ENCODE measurements at regions not wholly inside any gene's neighbourhood (a gene's known extent, or its start where the extent isn't known, plus 50 kb on each side); places are given as distances from the start of the nearest gene placed in this dataset.
A peak's percentile ranks its signal among the peaks of the same experiment; 100 is the strongest.

DNA sequence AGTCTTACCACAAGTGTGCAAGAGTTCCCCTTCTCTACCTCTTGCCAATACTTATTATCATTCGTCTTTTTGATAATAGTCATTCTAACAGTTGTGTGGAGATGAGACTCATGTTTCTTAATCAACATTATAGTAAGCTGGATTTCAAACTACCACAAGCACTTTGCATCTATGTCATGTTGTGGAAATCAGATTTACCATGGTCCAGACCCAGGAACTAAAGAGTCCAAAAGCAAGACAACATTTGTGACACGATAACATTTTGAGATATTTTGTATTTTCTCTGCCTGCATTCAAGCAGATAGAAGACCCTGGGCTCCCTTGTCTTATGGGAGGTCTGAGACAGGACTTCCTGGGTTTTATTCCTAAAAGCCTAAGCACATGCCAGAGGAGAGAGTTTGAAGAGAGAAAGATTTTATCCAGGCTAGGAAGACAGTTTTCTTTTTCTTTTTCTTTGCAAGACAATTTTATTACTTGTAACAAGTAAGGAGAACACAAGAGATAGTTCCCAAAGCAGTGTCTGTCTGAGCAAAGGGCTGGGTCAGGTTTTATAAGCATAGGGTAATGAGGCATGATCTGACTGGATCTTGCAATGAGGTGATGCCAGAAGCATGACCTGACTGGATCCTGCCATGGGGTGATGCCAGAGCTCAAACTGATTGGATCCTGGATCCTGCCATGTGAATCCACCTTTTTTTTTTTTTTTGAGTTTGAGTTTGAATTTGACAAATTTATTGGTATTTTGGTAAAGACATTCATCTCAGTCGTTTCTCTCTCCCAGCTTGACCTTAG is 180.5 kb upstream of the HMGA2 start (continued):
- TF ChIP-seq TEAD2 (tag; IDR thresholded peaks at IDR 0.05) (no peak), MTF1 (CRISPR knock-in tag; IDR thresholded peaks at IDR 0.05; ENCODE audit: borderline replicate concordance) (no peak), TOE1 (IDR thresholded peaks at IDR 0.05; ENCODE audit: borderline replicate concordance) (no peak), TOE1 (CRISPR knock-in tag; IDR thresholded peaks at IDR 0.05; ENCODE audit: borderline replicate concordance, low read depth) (no peak), ZNF274 (IDR thresholded peaks at IDR 0.05; ENCODE audit: borderline replicate concordance, low read depth, low read length) (no peak), ARID1B (IDR thresholded peaks at IDR 0.05) (no peak), BRD4 (IDR thresholded peaks at IDR 0.05) (no peak; the same call in 1 of the 2 replicates), WHSC1 (IDR thresholded peaks at IDR 0.05; ENCODE audit: low read length) (no peak), IRF2 (CRISPR knock-in tag; IDR thresholded peaks at IDR 0.05) (no peak), MCM2 (IDR thresholded peaks at IDR 0.05; ENCODE audit: low read depth) (no peak), JUND (IDR thresholded peaks at IDR 0.05; ENCODE audit: borderline replicate concordance, low read depth, low read length) (no peak), JUND (tag; IDR thresholded peaks at IDR 0.05; ENCODE audit: borderline replicate concordance, low read depth, low read length) (no peak), ZNF695 (CRISPR knock-in tag; IDR thresholded peaks at IDR 0.05) (peak; percentile 5; the same call in 1 of the 2 replicates), JUN (IDR thresholded peaks at IDR 0.05; ENCODE audit: borderline replicate concordance, low read depth, low read length) (no peak), JUN (CRISPR knock-in tag; IDR thresholded peaks at IDR 0.05; ENCODE audit: borderline replicate concordance) (no peak), ZNF766 (CRISPR knock-in tag; conservative IDR thresholded peaks at IDR 0.05) (no peak; the same call in 1 of the 2 replicates), DIDO1 (tag; IDR thresholded peaks at IDR 0.05; ENCODE audit: low read depth) (no peak), MEF2D (tag; conservative IDR thresholded peaks at IDR 0.05; ENCODE audit: low read depth) (no peak), RNF2 (IDR thresholded peaks at IDR 0.05) (no peak), TCFL5 (CRISPR knock-in tag; conservative IDR thresholded peaks at IDR 0.05) (no peak)
- TF ChIP-seq, protein P1, sequence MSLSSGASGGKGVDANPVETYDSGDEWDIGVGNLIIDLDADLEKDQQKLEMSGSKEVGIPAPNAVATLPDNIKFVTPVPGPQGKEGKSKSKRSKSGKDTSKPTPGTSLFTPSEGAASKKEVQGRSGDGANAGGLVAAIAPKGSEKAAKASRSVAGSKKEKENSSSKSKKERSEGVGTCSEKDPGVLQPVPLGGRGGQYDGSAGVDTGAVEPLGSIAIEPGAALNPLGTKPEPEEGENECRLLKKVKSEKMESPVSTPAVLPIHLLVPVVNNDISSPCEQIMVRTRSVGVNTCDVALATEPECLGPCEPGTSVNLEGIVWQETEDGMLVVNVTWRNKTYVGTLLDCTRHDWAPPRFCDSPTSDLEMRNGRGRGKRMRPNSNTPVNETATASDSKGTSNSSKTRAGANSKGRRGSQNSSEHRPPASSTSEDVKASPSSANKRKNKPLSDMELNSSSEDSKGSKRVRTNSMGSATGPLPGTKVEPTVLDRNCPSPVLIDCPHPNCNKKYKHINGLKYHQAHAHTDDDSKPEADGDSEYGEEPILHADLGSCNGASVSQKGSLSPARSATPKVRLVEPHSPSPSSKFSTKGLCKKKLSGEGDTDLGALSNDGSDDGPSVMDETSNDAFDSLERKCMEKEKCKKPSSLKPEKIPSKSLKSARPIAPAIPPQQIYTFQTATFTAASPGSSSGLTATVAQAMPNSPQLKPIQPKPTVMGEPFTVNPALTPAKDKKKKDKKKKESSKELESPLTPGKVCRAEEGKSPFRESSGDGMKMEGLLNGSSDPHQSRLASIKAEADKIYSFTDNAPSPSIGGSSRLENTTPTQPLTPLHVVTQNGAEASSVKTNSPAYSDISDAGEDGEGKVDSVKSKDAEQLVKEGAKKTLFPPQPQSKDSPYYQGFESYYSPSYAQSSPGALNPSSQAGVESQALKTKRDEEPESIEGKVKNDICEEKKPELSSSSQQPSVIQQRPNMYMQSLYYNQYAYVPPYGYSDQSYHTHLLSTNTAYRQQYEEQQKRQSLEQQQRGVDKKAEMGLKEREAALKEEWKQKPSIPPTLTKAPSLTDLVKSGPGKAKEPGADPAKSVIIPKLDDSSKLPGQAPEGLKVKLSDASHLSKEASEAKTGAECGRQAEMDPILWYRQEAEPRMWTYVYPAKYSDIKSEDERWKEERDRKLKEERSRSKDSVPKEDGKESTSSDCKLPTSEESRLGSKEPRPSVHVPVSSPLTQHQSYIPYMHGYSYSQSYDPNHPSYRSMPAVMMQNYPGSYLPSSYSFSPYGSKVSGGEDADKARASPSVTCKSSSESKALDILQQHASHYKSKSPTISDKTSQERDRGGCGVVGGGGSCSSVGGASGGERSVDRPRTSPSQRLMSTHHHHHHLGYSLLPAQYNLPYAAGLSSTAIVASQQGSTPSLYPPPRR (CRISPR knock-in tag; IDR thresholded peaks at IDR 0.05; ENCODE audit: borderline replicate concordance) = no peak
- TF ChIP-seq, protein P2, sequence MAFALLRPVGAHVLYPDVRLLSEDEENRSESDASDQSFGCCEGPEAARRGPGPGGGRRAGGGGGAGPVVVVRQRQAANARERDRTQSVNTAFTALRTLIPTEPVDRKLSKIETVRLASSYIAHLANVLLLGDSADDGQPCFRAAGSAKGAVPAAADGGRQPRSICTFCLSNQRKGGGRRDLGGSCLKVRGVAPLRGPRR (CRISPR knock-in tag; IDR thresholded peaks at IDR 0.05) = no peak
- TF ChIP-seq, protein P3, sequence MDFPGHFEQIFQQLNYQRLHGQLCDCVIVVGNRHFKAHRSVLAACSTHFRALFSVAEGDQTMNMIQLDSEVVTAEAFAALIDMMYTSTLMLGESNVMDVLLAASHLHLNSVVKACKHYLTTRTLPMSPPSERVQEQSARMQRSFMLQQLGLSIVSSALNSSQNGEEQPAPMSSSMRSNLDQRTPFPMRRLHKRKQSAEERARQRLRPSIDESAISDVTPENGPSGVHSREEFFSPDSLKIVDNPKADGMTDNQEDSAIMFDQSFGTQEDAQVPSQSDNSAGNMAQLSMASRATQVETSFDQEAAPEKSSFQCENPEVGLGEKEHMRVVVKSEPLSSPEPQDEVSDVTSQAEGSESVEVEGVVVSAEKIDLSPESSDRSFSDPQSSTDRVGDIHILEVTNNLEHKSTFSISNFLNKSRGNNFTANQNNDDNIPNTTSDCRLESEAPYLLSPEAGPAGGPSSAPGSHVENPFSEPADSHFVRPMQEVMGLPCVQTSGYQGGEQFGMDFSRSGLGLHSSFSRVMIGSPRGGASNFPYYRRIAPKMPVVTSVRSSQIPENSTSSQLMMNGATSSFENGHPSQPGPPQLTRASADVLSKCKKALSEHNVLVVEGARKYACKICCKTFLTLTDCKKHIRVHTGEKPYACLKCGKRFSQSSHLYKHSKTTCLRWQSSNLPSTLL (IDR thresholded peaks at IDR 0.05) = no peak
